ENCODE measurements at regions not wholly inside any gene's neighbourhood (a gene's known extent, or its start where the extent isn't known, plus 50 kb on each side); places are given as distances from the start of the nearest gene placed in this dataset.

GRCh38 chr12:118741194-118741593 is 240.1 kb upstream of the SRRM4 start:
- no peak for DNase-seq (ENCODE audit: low read depth)
- H3K4me3 ChIP-seq (ENCODE audit: control insufficient read depth, low read depth, low read length) = no peak overlapping the region
- no peak for TF ChIP-seq CTCF (conservative IDR thresholded peaks at IDR 0.05; ENCODE audit: control insufficient read depth, insufficient read depth, low read depth, low read length)

- no peak for TF ChIP-seq CTCF (conservative IDR thresholded peaks at IDR 0.05; ENCODE audit: control insufficient read depth, insufficient read depth, low read depth, low read length)
- no peak for DNase-seq (ENCODE audit: low read depth)
- H3K4me3 ChIP-seq (ENCODE audit: control insufficient read depth, low read depth, low read length) = no peak overlapping the region
These were observed 238.9 kb upstream of the SRRM4 start for GRCh38 chr12:118742431-118742830.

- H3K4me3 ChIP-seq (ENCODE audit: control insufficient read depth, low read depth, low read length) = no peak overlapping the region
- no peak for DNase-seq (ENCODE audit: low read depth)
- TF ChIP-seq CTCF (conservative IDR thresholded peaks at IDR 0.05; ENCODE audit: control insufficient read depth, insufficient read depth, low read depth, low read length) = no peak
These were observed 237.2 kb upstream of the SRRM4 start for GRCh38 chr12:118743896-118744700.

- no peak for TF ChIP-seq CTCF (conservative IDR thresholded peaks at IDR 0.05; ENCODE audit: control insufficient read depth, insufficient read depth, low read depth, low read length)
- no peak for DNase-seq (ENCODE audit: low read depth)
- no peak overlapping the region for H3K4me3 ChIP-seq (ENCODE audit: control insufficient read depth, low read depth, low read length)
These were observed 235.2 kb upstream of the SRRM4 start for GRCh38 chr12:118746176-118746575.

DNA sequence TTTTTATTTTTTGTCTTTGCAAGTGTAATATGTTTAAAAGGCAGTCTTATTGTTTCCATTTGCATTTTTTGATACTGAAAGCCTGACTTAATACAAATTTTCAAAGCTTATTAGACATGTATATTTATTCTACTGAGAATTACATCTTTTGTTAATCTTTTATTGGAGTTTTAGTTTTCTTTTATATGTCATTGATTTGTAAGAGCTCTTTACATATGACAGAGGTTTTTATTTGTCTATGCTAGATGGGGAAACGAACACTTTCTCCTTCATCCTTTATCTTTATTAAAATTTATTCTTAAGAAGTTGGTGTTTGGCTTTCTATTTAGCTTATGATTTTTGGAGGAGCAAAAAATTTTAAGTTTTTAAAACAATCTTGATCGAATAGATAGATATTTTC is 234.4 kb upstream of the SRRM4 start:
- H3K4me3 ChIP-seq (ENCODE audit: control insufficient read depth, low read depth, low read length) = no peak overlapping the region
- TF ChIP-seq CTCF (conservative IDR thresholded peaks at IDR 0.05; ENCODE audit: control insufficient read depth, insufficient read depth, low read depth, low read length) = no peak
- no peak for DNase-seq (ENCODE audit: low read depth)

DNA sequence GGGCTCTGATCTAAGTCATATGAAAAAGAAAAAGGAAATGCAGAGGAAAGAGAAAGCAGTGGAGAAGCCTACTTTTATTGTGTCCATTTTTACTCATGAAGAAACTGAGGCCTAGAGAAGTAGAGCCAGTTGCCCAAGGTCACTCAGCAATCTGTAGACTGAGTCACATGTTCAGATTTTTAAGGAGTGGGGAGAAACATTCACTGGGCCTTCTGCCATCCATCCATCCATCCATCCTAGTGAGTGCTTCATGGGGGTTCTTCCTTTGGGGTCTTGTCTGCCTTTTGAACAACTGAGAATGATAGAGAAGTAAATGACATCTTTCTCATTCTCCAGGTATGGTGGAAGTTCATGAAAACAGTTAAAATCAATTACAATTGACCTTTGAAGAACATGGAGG is 233.6 kb upstream of the SRRM4 start:
- no peak for TF ChIP-seq CTCF (conservative IDR thresholded peaks at IDR 0.05; ENCODE audit: control insufficient read depth, insufficient read depth, low read depth, low read length)
- no peak overlapping the region for H3K4me3 ChIP-seq (ENCODE audit: control insufficient read depth, low read depth, low read length)
- no peak for DNase-seq (ENCODE audit: low read depth)
